Iris pigment epithelial cell (primary cell): ENCODE measurements at regions not wholly inside any gene's neighbourhood (a gene's known extent, or its start where the extent isn't known, plus 50 kb on each side); places are given as distances from the start of the nearest gene placed in this dataset.
"Not testable (repeated sequence)": the region's sequence is repeated elsewhere in the genome, so short reads cannot be mapped to it uniquely, and the experiment has no call there.

Experiments used
- DNase-seq: peaks from one replicate; pipeline ENCODE4 v3.0.0-alpha.2; 2011; ENCODE audit warnings: low read depth

GRCh38 chrX:136975684-136976470 is 57.9 kb downstream of the GPR101 start:
- no peak for DNase-seq

GRCh38 chrX:136967966-136968365 is 65.8 kb downstream of the GPR101 start:
- no peak for DNase-seq

GRCh38 chrX:136963973-136964372 is 69.8 kb downstream of the GPR101 start:
- no peak for DNase-seq

- peak; percentile 23 for DNase-seq
These were observed 72.1 kb downstream of the GPR101 start for GRCh38 chrX:136961594-136962135.

- peak; percentile 44 for DNase-seq
These were observed 74.4 kb upstream of the RBMX start for GRCh38 chrX:136954930-136955329.

- DNase-seq: peak; percentile 81
These were observed 73.6 kb upstream of the RBMX start for GRCh38 chrX:136953867-136954787.

GRCh38 chrX:136950211-136950610 is 69.7 kb upstream of the RBMX start:
- no peak for DNase-seq

GRCh38 chrX:136941396-136942337 is 61.1 kb upstream of the RBMX start:
- DNase-seq: no peak

GRCh38 chrX:136936183-136936549 is 55.6 kb upstream of the RBMX start:
- DNase-seq: peak; percentile 34

GRCh38 chrX:136935533-136936182 is 55.1 kb upstream of the RBMX start:
- DNase-seq: not testable (repeated sequence)

GRCh38 chrX:136934652-136935051 is 54.1 kb upstream of the RBMX start:
- DNase-seq: not testable (repeated sequence)

GRCh38 chrX:136933611-136934145 is 53.2 kb upstream of the RBMX start:
- DNase-seq: no peak

- DNase-seq: peak; percentile 15
These were observed 51.1 kb upstream of the RBMX start for GRCh38 chrX:136931661-136932060.
